Stimulated activated CD4-positive, alpha-beta T cell treated with anti-CD3 and anti-CD28 coated beads, Interleukin-1b, Interleukin-23, amount 100 ng/mL, for 4 hours (primary cell): ENCODE measurements at regions not wholly inside any gene's neighbourhood (a gene's known extent, or its start where the extent isn't known, plus 50 kb on each side); places are given as distances from the start of the nearest gene placed in this dataset.
"Not testable (repeated sequence)": the region's sequence is repeated elsewhere in the genome, so short reads cannot be mapped to it uniquely, and the experiment has no call there.

Experiments used
- DNase-seq, 2 donors: peaks; one replicate each; pipeline ENCODE4 v3.0.0-alpha.2; 2020; ENCODE audit warnings: low read depth in 2 of 2

- not testable (repeated sequence) for DNase-seq
These were observed 452.1 kb downstream of the GOLGA6L6 start for GRCh38 chr15:20089541-20089940.

GRCh38 chr15:20084026-20084425 is 457.6 kb downstream of the GOLGA6L6 start:
- not testable (repeated sequence) for DNase-seq

DNA sequence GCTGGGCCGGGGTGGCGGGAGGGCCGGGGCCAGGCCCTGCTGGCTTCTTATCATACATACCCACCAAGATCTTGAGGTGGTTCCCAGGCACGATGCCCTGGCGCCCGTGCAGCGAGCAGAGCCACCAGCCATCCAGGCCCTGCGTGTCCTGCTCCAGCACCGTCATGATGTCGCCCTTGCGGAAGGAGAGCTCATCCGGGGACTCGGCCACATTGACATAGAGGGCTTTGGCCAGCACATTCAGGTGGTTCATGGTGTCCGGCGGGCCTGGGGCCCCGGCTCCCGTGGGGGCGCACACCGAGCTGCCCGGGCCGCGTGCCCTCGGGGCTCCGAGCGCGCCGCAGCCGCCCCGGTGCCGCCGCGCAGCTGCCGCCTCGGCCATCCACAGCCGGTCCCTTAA is 467.5 kb downstream of the GOLGA6L6 start:
- DNase-seq: not testable (repeated sequence)

- not testable (repeated sequence) for DNase-seq
These were observed 472.6 kb downstream of the GOLGA6L6 start for GRCh38 chr15:20069043-20069442.

GRCh38 chr15:20066173-20066572 is 475.4 kb downstream of the GOLGA6L6 start:
- DNase-seq: not testable (repeated sequence)

GRCh38 chr15:20065508-20065907 is 476.1 kb downstream of the GOLGA6L6 start:
- not testable (repeated sequence) for DNase-seq

DNA sequence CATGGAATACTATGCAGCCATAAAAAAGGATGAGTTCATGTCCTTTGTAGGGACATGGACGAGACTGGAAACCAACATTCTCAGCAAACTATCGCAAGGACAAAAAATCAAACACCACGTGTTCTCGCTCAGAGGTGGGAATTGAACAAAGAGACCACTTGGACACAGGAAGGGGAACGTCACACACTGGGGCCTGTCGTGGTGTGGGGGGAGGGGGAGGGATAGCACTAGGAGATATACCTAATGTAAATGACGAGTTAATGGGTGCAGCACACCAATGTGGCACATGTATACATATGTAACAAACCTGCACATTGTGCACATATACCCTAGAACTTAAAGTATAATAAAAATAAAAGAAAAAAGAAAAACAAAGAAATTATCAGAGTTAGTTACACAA is 478.4 kb downstream of the GOLGA6L6 start:
- not testable (repeated sequence) for DNase-seq

DNA sequence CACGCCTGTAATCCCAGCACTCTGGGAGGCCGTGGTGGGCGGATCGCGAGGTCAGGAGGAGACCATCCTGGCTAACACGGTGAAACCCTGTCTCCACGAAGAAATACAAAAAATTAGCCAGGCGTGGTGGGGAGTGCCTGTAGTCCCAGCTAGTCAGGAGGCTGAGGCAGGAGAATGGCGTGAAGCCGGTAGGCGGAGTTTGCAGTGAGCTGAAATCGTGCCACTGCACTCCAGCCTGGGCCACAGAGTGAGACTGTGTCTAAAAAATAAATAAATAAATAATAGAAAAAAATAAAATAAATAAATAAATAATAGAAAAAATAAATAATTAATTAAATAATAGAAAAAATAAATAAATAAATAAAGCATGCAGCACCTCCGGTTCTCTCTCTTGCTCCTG is 480.8 kb downstream of the GOLGA6L6 start:
- not testable (repeated sequence) for DNase-seq

DNA sequence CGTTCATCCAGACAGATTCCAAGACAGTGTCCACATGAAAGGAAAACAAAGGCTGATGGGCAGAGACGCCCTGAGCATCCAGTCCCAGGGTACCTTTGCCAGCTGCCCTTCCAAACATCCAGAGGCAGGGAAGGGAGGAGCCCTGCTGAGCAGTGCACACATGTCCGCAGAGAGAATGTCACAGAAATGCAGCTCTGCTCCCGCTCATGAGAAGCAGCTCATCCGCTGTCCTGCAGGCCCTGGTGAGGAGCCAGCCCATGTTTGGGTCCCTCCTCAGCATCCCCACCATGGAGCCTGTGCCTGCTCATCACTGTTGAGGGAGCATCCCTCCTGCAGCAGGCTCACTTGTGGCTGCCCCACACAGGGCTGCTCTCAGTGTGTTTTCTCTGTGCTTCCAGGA is 484.7 kb downstream of the GOLGA6L6 start:
- not testable (repeated sequence) for DNase-seq

- DNase-seq: not testable (repeated sequence)
These were observed 485.7 kb downstream of the GOLGA6L6 start for GRCh38 chr15:20055921-20056320.

DNA sequence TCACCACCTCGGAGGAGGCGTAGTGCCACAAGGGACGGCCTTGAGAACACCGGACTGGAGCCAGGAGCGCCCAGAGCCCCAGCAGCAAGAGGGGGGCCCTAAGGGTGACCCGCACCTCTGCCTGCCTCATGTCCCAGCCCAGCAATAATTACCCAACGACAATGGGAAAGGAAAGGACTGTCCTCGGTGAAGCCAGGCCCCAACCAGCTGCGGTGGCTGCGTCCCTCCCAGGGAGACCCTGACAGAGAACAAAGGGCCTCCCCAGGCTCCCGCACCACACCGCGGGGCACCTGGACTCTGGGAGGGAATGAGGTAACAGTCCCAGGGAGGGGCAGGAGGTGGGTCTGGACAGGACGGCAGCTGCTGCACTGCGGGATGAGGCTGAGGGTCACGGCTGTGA is 493.4 kb downstream of the GOLGA6L6 start:
- DNase-seq: not testable (repeated sequence)

GRCh38 chr15:20045165-20045564 is 496.4 kb downstream of the GOLGA6L6 start:
- not testable (repeated sequence) for DNase-seq

DNA sequence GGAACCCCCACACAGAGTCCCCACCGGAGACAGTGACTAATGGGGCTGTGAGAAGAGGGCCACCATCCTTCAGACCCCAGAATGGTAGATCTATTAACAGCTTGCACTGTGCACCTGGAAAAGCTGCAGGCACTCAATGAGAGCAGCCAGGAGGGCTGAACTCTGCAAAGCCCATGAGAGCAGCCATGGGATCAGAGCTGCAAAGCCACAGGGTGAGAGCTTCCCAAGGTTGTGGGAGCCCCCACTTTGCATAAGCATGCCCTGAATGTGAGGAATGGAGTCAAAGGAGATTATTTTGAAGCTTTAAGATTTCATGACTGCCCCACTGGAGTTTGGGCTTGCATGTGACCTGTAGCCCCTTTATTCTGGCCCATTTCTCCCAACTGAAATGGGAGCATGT is 500.9 kb downstream of the GOLGA6L6 start:
- not testable (repeated sequence) for DNase-seq

GRCh38 chr15:20025040-20025439 is 516.6 kb downstream of the GOLGA6L6 start:
- DNase-seq: not testable (repeated sequence)

- not testable (repeated sequence) for DNase-seq
These were observed 519.3 kb downstream of the GOLGA6L6 start for GRCh38 chr15:20022349-20022748.

DNA sequence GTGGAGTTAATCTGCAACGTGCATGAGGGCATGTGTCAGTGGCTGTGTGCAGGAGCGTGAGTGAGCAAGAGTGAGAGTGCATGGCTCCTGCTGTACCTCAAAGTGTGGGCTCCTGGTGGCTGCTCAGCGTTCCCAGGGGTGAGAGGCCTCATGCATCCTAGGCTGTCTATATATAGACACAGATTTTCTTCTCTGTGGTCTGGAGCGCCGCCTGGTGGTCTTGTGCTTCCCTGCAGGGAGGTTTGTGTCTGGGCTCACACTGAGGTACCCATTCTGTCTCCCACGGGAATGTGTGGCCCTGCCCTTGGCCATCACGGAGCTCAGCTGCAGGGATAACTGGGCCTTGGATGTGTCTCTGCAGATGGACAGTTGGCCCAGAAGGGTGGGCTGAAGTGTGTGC is 520.2 kb downstream of the GOLGA6L6 start:
- DNase-seq: not testable (repeated sequence)

DNA sequence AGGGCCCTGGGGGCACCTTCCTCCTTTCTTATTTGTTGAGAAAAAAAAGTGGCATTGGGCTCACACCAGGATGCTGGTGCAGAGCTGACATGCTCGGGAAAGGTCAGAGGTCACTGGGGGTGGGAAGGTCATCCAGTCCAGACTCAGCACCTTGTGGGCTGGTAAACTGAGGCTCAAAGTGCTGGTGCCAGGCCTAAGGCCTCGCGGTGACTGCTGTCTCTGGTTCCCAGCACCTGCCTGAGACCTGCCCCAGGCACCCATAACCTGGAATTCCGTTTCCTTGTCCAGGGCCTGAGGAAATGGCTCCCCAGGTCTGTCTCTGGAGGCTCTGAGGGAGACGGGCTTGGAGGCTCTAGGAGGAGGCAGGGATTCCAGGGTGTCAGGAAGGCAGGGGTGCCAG is 521.0 kb downstream of the GOLGA6L6 start:
- not testable (repeated sequence) for DNase-seq

- DNase-seq: not testable (repeated sequence)
These were observed 521.8 kb downstream of the GOLGA6L6 start for GRCh38 chr15:20019758-20020157.

GRCh38 chr15:20017581-20017980 is 524.0 kb downstream of the GOLGA6L6 start:
- not testable (repeated sequence) for DNase-seq

- not testable (repeated sequence) for DNase-seq
These were observed 524.7 kb downstream of the GOLGA6L6 start for GRCh38 chr15:20016941-20017340.

- DNase-seq: not testable (repeated sequence)
These were observed 528.8 kb downstream of the GOLGA6L6 start for GRCh38 chr15:20012837-20013236.

DNA sequence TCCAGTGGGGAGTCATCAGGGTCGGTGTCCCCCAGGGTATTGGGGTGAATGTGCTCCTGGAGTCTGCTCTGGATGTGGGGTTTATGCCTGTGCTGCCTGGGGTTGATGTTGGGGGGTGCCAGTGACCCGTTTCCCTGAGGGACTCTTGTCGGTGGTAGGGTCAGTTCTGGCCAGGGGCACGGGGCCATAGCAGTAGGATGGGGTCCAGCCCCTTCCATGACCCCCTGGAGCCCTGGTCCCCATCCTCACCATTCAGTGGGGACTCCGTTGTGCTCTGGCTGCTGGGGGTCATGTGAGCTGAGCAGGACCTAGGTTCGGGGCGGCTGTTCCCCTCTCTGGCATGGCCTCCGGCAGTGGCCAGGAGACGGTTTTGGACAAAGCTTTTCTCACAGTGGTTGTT is 530.8 kb downstream of the GOLGA6L6 start:
- not testable (repeated sequence) for DNase-seq

DNA sequence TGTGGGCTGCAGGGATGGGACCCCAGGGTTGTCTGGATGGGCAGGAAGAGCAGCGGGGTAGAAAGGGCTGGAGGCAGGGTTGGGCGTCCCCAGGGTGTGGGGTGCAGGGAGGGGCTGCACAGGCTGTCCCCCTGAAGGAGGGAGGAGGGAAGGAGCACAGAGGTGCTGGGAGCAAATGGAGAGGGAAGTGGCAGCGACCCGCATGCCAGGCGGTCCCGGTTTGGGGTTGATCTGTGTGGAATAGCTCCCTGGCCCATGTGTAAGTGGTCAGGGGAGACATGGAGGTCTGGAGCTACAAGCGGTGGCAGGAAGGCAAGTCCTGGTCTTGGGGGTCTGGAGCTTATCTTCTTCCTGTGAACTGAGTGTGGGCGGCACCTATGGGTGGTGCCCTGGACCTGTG is 532.0 kb downstream of the GOLGA6L6 start:
- DNase-seq: not testable (repeated sequence)

GRCh38 chr15:20007338-20007737 is 534.3 kb downstream of the GOLGA6L6 start:
- not testable (repeated sequence) for DNase-seq
